ENCODE measurements at regions not wholly inside any gene's neighbourhood (a gene's known extent, or its start where the extent isn't known, plus 50 kb on each side); places are given as distances from the start of the nearest gene placed in this dataset.

GRCh38 chr4:104093247-104093646 is 373.5 kb upstream of the TACR3 start:
- no peak overlapping the region for H3K9ac ChIP-seq (ENCODE audit: extremely low read depth, low read length, poor library complexity, severe bottlenecking)
- Mint-ChIP-seq H3K4me1 (no peaks in the 10 kb centered on the region), H3K36me3 (ENCODE audit: low read depth) (no peaks in the 10 kb centered on the region), H3K4me3 (no peak overlapping the region), H3K27ac (no peak overlapping the region), H3K9me3 (peaks cover 17% of the 10 kb centered on the region), H3K27me3 (ENCODE audit: insufficient read depth) (no peaks in the 10 kb centered on the region)
- no peak overlapping the region for H3K4me3 ChIP-seq (ENCODE audit: low read length)
- TF ChIP-seq CTCF (conservative IDR thresholded peaks at IDR 0.05), result no peak
- H3K27ac ChIP-seq (ENCODE audit: low read depth, low read length), result no peak overlapping the region
- no peak for DNase-seq
- no peaks in the 10 kb centered on the region for H3K36me3 ChIP-seq (ENCODE audit: control insufficient read depth, insufficient read depth, low read length)
- H3K27me3 ChIP-seq (ENCODE audit: control insufficient read depth, insufficient read depth, low read length, poor library complexity, severe bottlenecking), result no peaks in the 10 kb centered on the region
- H3K4me1 ChIP-seq (ENCODE audit: control insufficient read depth, insufficient read depth, low read length), result no peaks in the 10 kb centered on the region
- H3K9me3 ChIP-seq (ENCODE audit: control insufficient read depth, low read length), result peaks cover 15% of the 10 kb centered on the region

- no peaks in the 10 kb centered on the region for H3K36me3 Mint-ChIP-seq (ENCODE audit: low read depth)
- H3K9me3 Mint-ChIP-seq, result no peaks in the 10 kb centered on the region
- H3K4me1 Mint-ChIP-seq, result no peaks in the 10 kb centered on the region
- no peaks in the 10 kb centered on the region for H3K27me3 Mint-ChIP-seq (ENCODE audit: insufficient read depth)
- Histone ChIP-seq H3K27ac (ENCODE audit: low read depth, low read length) (no peak overlapping the region), H3K9ac (ENCODE audit: extremely low read depth, low read length, poor library complexity, severe bottlenecking) (no peak overlapping the region), H3K4me1 (ENCODE audit: control insufficient read depth, insufficient read depth, low read length) (no peaks in the 10 kb centered on the region), H3K4me3 (ENCODE audit: low read length) (no peak overlapping the region), H3K27me3 (ENCODE audit: control insufficient read depth, insufficient read depth, low read length, poor library complexity, severe bottlenecking) (no peaks in the 10 kb centered on the region), H3K9me3 (ENCODE audit: control insufficient read depth, low read length) (no peaks in the 10 kb centered on the region), H3K36me3 (ENCODE audit: control insufficient read depth, insufficient read depth, low read length) (no peaks in the 10 kb centered on the region)
- TF ChIP-seq CTCF (conservative IDR thresholded peaks at IDR 0.05), result no peak
- no peak overlapping the region for H3K4me3 Mint-ChIP-seq
- no peak overlapping the region for H3K27ac Mint-ChIP-seq
- no peak for DNase-seq
- WGBS, 2 experiments (ENCODE audit: insufficient coverage in 1 of 2, insufficient read length in 1 of 2), result 85 to 87% methylated on average over 4 of the region's 4 CpGs
These were observed 353.4 kb upstream of the TACR3 start for GRCh38 chr4:104073229-104073628.

GRCh38 chr4:104066533-104066932 is 346.7 kb upstream of the TACR3 start:
- Mint-ChIP-seq H3K9me3 (no peaks in the 10 kb centered on the region), H3K4me3 (no peak overlapping the region), H3K27me3 (ENCODE audit: insufficient read depth) (no peaks in the 10 kb centered on the region), H3K4me1 (peaks cover 1% of the 10 kb centered on the region), H3K36me3 (ENCODE audit: low read depth) (no peaks in the 10 kb centered on the region), H3K27ac (no peak overlapping the region)
- no peaks in the 10 kb centered on the region for H3K9me3 ChIP-seq (ENCODE audit: control insufficient read depth, low read length)
- H3K4me1 ChIP-seq (ENCODE audit: control insufficient read depth, insufficient read depth, low read length), result no peaks in the 10 kb centered on the region
- no peak overlapping the region for H3K9ac ChIP-seq (ENCODE audit: extremely low read depth, low read length, poor library complexity, severe bottlenecking)
- H3K27ac ChIP-seq (ENCODE audit: low read depth, low read length), result no peak overlapping the region
- H3K36me3 ChIP-seq (ENCODE audit: control insufficient read depth, insufficient read depth, low read length), result no peaks in the 10 kb centered on the region
- no peaks in the 10 kb centered on the region for H3K27me3 ChIP-seq (ENCODE audit: control insufficient read depth, insufficient read depth, low read length, poor library complexity, severe bottlenecking)
- DNase-seq, result no peak
- H3K4me3 ChIP-seq (ENCODE audit: low read length), result no peak overlapping the region
- 87% methylated on average over 2 of the region's 2 CpGs; no CpG with 5 or more reads in 1 of the 2 experiments for WGBS, 2 experiments (ENCODE audit: insufficient coverage in 1 of 2, insufficient read length in 1 of 2)
- TF ChIP-seq CTCF (conservative IDR thresholded peaks at IDR 0.05), result no peak
